GF-D8 (cell line): ENCODE measurements at regions not wholly inside any gene's neighbourhood (a gene's known extent, or its start where the extent isn't known, plus 50 kb on each side); places are given as distances from the start of the nearest gene placed in this dataset.
"Not testable (repeated sequence)": the region's sequence is repeated elsewhere in the genome, so short reads cannot be mapped to it uniquely, and the experiment has no call there.

ENCODE experiments used
- DNase-seq: peaks from one replicate; lab custom pipeline; 2025; lab: John Stamatoyannopoulos, UW

GRCh38 chr5:126101901-126102300 is 321.3 kb upstream of the GRAMD2B start:
- no peak for DNase-seq

GRCh38 chr5:126103050-126103449 is 320.2 kb upstream of the GRAMD2B start:
- DNase-seq, result no peak

GRCh38 chr5:126103868-126104267 is 319.3 kb upstream of the GRAMD2B start:
- DNase-seq, result no peak

DNA sequence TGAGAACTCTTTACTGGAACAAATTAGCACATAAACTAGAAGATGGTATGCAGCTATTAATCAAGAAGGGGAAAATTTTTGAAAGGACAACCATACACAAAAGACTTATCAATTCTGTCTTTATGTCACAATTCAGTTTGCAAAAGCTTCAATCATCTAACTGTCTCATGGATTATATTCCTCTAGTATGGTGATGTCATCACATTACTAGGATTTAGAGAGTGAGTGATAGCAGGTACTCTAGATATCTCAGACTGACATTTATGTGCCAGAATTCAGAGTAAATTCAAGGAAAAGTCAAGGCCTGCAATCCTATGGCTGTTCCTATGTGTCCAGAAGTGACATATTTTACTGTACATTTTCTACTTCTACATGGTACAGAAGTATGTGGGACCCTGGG is 318.9 kb upstream of the GRAMD2B start:
- no peak for DNase-seq

DNA sequence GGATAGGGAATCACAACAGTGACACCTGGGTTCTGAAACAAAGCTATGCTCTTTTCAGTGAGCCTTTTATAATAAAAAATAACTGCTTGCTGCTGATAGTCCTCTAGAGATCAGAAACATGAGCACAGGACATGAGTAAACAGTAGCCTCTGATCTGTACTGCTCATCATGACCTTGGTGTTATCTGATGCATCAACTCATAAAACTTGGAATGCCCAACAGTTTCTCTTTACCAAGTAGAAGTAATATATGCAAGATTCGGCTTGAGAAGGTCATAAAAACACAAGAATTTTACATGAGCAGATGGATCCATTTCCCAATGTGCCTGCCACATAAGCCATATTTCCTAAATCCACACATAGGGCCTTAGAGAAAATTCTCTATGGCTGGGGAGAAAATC is 318.3 kb upstream of the GRAMD2B start:
- DNase-seq, result no peak

GRCh38 chr5:126106029-126106428 is 317.2 kb upstream of the GRAMD2B start:
- DNase-seq, result no peak

DNA sequence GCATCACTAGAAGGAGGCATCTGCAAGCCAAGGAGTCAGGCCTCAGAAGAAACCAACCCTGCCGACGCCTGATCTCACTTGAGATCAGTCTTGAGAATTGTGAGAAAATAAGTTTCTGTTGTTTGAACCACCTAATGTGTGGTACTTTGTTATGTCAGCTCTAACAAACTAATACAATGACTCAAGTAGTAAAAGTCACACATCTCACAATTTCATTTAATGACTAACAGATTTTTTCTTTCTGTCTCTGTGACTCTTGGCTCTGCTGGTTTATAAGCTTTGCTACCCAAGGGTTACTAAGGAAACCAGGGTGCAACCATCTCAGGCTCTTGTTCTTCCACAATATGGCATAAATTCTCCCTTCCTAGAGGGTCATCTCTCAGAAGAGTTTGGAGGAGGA is 315.8 kb upstream of the GRAMD2B start:
- no peak for DNase-seq

DNA sequence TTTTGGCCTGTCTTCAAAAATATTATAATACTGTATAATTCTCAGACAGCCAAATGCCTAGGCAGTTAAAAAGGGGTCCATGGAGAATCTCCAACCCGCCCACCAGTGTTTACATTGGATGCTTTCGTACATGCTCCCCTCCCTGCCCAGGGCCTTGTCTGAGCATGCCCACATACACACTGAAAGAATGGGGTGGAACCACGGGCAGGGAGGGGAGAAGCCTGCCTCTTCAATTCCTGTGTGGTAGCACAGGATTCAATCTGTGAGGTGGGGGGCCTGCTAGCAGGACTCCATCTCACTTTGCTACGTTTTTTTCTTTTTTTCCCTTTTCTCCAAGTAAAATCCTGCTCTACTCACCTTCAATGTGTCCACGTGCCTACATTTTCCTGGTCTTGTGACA is 314.7 kb upstream of the GRAMD2B start:
- DNase-seq, result no peak

DNA sequence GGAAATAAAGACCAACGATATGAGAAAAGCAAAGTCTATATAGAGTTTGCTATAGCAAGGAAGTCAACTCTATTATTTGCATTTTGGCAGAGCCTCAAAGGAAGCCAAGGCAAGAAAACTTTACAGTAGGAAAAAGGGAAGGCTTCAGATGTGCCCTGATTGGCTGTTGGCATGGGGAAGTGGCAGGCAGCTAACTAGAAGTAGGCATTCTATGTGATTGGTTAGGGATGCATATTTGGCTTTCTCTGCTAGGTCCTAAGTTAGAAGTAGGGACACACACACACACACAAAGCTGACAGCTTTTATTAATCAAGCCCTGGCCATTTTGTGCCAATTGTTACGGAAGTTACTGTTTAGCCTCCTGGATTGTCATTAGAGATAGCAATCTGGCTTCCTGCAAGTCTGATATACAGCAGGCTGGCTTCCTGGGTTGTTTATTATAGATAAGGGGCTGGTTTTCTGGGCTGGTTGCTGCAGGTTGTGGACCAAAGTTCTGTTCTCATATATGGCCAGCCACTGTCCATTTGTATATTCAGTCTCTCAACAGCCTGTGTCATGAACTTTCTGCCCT is 308.1 kb upstream of the GRAMD2B start:
- DNase-seq, result no peak

- DNase-seq, result no peak
Measured at GRCh38 chr5:126117044-126117443, 306.2 kb upstream of the GRAMD2B start.

DNA sequence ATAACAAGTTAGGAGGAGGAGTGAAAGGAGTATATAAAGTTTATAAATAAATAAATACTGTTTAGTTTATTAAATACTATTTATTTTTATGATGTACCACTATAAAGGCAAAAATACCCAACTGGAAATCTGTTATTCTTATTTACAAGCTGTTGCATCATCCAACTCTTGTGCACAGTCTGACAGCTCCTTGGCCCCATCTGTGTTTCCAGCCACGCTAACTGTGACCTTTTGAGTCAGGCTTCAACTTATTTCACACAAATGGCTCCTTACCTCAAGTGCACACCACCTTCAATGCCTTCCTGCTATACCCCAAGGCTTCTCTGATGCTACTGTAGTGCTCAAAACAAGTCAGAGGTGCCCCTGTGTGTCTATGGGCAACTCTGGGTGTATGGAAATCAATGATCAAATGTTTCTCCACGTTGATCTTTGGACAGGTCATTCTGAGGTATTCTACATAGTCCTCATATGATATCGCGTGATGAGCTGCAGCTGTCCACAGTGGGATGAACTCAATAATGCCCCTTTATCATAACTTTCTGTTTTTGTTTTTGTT is 303.2 kb upstream of the GRAMD2B start:
- DNase-seq, result no peak

- DNase-seq, result no peak
Measured at GRCh38 chr5:126120939-126121338, 302.3 kb upstream of the GRAMD2B start.

- no peak for DNase-seq
Measured at GRCh38 chr5:126122942-126123341, 300.3 kb upstream of the GRAMD2B start.

- no peak for DNase-seq
Measured at GRCh38 chr5:126124706-126125345, 298.4 kb upstream of the GRAMD2B start.

GRCh38 chr5:126125407-126125806 is 297.8 kb upstream of the GRAMD2B start:
- no peak for DNase-seq

- DNase-seq, result no peak
Measured at GRCh38 chr5:126126574-126126973, 296.6 kb upstream of the GRAMD2B start.

DNA sequence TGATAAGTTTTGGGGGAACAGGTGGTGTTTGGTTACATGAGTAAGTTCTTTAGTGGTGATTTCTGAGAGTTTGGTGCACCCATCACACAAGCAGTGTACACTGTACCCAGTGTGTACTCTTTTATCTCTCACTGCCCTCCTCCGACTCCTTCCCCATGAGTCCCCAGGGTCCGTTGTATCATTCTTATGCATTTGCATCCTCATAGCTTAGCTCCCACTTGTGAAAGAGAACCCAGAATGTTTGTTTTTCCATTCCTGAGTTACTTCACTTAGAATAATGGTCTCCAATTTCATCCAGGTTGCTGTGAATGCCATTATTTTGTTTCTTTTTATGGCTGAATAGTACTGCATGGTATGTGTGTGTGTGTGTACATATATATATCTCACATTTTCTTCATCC is 295.8 kb upstream of the GRAMD2B start:
- not testable (repeated sequence) for DNase-seq

DNA sequence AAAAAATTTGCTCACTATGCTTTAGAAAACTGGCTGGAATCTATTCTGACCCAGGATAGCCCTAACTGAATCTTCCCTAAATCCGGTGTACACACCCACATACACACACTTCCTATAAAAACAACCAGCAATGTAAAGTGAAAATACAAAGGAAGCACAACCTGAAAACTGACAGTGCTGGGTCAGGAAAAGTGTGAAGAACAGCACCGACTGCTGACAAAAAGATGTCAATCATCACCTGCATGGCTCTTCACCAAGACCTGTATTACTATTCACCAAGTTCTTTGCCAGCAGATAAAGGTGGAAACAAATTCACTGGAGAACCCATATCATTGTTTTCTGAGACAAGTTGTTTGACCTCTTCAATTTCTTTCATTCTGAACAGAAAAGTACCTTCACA is 293.8 kb upstream of the GRAMD2B start:
- DNase-seq, result no peak

- no peak for DNase-seq
Measured at GRCh38 chr5:126133424-126133823, 289.8 kb upstream of the GRAMD2B start.

DNA sequence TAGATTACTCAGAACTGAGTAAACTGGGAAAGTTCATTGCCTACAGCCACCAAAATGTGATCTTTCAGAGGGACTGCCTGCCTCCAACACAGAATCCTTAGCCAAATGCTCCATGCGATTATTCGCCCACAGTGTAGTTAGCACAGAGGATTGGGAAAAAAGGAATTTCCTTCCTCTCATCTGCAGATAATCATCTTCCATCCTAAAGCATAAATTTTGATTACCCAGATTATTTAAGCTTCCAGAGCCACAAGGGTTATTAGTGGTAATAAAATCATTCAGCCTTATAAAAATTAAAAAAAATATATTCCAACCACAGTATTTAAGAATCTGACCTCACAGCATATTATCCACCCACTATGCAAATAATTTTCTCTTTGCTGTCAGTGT is 285.3 kb upstream of the GRAMD2B start:
- DNase-seq, result no peak

- no peak for DNase-seq
Measured at GRCh38 chr5:126138281-126138931, 284.8 kb upstream of the GRAMD2B start.

DNA sequence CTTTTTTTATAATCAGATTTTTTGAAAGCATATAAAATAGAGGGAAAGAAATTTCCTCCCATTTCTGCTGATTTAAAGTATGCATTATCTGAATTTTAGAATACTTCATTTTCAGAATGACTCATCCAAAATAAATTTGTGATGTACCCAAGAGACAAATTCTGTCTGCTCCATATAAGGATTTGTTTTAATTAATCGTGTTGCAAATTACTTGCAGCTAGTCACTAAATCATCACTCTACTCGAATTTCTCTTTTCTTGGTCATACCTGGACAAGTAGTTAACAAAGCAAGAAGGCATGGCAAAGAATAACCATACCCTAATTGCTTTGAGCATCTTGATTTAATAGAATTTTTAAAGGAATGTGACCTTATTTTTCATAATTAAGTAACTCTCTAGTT is 284.1 kb upstream of the GRAMD2B start:
- no peak for DNase-seq

- no peak for DNase-seq
Measured at GRCh38 chr5:126139773-126140172, 283.4 kb upstream of the GRAMD2B start.
